Astrocyte of the cerebellum (primary cell): ENCODE measurements at regions not wholly inside any gene's neighbourhood (a gene's known extent, or its start where the extent isn't known, plus 50 kb on each side); places are given as distances from the start of the nearest gene placed in this dataset.
"Not testable (repeated sequence)": the region's sequence is repeated elsewhere in the genome, so short reads cannot be mapped to it uniquely, and the experiment has no call there.

Experiments
- DNase-seq: peaks from one replicate; pipeline ENCODE4 v3.0.0-alpha.2; 2011; ENCODE audit warnings: low read depth
- H3K4me3 ChIP-seq: 2 replicates; pipeline ENCODE4 v1.5.1; 2011; ENCODE audit warnings: mild to moderate bottlenecking, low read depth, low read length, moderate library complexity
- in situ Hi-C: cut with HindIII; loops from 2 replicates; pipeline ENCODE4 v1.10.0; 2017; ENCODE audit warnings: low sequenced_read_pairs
- TF ChIP-seq, protein P1 (sequence below): IDR thresholded peaks from 2 replicates; pipeline ENCODE4 v1.5.1; 2012; ENCODE audit warnings: low read length, low read depth, moderate library complexity, mild to moderate bottlenecking; ENCODE audit errors: missing control alignments

DNA sequence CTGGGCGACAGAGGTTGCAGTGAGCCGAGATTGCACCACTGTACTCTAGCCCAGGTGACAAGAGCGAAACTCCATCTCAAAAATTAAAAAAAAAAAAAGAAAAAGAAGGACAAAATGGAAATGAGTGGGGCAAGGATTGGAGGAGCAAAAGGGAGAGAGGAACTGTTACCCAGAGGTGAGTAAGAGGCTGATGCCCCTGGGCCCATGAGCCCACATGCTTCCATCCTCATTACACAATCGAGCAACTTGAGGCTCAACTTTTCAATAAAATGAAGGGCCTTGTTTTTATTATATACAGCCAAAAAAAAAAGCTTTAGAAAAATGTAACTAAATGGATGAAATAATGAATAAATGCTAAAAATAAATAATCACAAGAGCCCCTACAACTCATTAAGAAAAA, 91.7 kb upstream of the YWHAQ start:
- in situ Hi-C loops, result no loop called here
- H3K4me3 ChIP-seq, result no peak overlapping the region
- TF ChIP-seq, protein P1, sequence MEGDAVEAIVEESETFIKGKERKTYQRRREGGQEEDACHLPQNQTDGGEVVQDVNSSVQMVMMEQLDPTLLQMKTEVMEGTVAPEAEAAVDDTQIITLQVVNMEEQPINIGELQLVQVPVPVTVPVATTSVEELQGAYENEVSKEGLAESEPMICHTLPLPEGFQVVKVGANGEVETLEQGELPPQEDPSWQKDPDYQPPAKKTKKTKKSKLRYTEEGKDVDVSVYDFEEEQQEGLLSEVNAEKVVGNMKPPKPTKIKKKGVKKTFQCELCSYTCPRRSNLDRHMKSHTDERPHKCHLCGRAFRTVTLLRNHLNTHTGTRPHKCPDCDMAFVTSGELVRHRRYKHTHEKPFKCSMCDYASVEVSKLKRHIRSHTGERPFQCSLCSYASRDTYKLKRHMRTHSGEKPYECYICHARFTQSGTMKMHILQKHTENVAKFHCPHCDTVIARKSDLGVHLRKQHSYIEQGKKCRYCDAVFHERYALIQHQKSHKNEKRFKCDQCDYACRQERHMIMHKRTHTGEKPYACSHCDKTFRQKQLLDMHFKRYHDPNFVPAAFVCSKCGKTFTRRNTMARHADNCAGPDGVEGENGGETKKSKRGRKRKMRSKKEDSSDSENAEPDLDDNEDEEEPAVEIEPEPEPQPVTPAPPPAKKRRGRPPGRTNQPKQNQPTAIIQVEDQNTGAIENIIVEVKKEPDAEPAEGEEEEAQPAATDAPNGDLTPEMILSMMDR, result no peak
- DNase-seq, result no peak

DNA sequence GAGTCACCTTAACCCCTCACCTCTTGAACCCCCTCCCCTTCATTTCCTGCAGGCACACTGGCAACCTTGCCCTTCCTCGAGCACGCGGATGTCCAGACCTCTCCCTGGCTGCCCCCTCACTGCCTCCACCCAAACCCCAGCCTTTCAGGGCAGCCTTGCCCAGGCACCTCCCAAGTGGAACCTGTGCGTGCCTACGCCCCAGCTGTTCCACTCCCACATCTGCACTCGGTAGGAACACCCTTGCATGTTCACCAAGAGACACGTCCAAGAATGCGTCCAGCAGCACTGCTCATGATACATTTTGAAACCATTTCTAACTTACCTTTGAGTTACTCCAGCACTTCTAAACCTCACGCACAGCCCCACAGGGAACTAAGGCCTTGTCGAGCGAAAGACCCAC, 93.8 kb upstream of the YWHAQ start:
- in situ Hi-C loops, result no loop called here
- no peak overlapping the region for H3K4me3 ChIP-seq
- TF ChIP-seq, protein P1, result no peak
- DNase-seq, result no peak

DNA sequence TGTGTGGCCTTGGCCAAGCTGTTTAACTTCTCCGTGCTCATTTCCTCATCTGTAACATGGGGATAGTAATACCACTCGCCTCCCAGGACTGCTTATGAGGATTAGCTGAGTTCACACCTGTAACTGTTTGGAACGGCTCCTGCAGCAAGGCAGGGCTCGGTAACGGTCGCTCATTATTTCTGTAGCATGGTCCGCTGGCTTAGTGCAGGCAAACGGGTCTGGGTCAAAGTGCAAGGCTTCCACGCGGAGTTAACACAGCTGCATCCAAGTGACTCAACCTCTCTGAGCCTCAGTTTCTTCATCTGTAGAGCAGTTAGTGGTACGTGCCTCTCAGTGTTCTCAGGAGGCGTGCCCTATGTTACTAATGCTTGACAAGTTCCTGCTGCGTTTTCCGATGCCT, 94.3 kb upstream of the YWHAQ start:
- H3K4me3 ChIP-seq, result no peak overlapping the region
- in situ Hi-C loops, result no loop called here
- TF ChIP-seq, protein P1, result no peak
- DNase-seq, result no peak

DNA sequence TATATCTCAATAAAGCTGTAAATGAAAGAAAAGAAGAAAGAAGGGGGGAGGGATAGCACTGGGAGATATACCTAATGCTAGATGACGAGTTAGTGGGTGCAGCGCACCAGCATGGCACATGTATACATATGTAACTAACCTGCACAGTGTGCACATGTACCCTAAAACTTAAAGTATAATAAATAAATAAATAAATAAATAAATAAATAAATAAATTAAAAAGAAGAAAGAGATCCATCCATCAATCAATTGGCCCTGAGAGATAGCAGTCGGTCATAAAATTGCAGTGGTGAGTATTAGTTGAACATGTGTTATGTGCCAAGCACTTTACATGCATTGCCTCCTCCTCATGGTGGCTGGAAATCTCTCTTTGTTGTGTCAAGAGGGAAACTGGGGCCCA, 95.2 kb upstream of the YWHAQ start:
- in situ Hi-C loops, DNase-seq, H3K4me3 ChIP-seq: not testable (repeated sequence)

DNA sequence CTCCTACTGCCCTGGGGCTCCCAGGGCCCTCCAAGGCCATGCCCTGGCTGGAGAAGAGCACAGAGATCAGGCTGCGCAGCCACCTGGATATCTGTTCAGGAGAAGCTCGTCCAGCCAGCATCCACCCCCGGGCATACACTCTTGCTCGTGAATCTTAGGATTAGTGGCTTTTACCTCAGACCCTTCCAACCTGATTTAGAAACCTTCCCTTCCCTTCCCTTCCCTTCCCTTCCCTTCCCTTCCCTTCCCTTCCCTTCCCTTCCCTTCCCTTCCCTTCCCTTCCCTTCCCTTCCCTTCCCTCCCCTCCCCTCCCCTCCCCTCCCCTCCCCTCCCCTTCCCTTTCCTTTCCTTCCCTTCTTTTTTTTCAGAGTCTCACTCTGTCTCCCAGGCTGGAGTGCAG, 99.7 kb upstream of the YWHAQ start:
- DNase-seq, H3K4me3 ChIP-seq, in situ Hi-C loops: not testable (repeated sequence)

DNA sequence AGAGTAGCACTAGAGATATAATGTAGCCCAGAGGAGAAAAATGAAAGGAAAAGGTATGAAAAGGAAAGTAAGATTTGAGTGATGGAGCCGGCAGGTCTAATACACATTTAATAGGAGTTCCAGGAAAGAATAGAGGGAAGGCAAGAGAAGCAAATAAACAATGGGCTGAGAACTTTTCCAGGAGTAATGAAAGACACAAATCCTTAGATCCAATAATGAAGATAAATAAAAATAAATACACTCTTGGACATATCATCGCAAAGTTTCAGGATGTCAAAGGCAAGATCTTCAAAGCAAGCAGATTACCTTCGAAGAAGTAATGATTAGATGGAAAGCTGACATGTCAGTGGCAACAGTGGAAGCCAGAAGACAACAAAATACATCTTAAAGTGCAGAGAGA, 102.0 kb upstream of the YWHAQ start:
- H3K4me3 ChIP-seq, result no peak overlapping the region
- in situ Hi-C loops, result no loop called here
- DNase-seq, result no peak
- TF ChIP-seq, protein P1, result no peak

DNA sequence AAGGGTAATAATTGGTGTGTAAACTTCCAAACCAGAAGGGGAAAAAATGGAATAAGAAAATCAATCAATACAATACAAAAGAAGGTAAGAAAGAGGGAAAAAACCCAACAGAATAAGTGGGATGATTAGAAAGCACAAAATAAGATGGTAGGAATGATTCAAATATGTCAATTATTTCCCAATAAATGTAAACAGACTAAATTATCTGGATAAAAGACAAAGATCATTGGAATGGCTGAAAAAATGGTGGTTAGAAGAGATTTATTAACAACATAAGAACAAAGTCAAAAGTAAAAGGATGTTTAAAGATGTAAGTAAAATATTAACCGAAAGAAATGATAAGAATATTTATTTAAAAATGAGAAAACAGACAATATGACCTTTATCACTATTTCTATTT, 103.5 kb upstream of the YWHAQ start:
- DNase-seq, result no peak
- in situ Hi-C loops, result no loop called here
- H3K4me3 ChIP-seq, result no peak overlapping the region
- TF ChIP-seq, protein P1, result no peak

DNA sequence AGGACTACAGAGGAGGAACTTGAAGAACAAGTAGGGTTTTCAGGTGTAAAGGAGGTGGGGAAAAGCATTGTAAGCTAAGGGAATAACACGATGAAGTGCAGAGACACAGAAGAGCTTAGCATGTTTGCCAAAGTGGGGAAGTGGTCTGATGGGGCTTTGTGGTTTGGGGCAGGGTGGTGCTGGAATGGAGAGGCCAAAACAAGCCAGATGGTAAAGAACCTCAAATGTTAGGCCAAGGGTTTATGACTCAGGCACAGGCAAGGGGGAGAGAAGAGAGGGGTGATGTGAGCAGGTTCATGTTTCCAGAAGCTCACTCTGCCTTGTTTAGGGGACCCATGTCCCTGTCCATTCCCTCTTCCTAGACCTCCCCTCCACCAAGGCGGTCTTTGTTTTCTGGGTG, 104.5 kb upstream of the YWHAQ start:
- DNase-seq, result no peak
- no peak overlapping the region for H3K4me3 ChIP-seq
- in situ Hi-C loops, result no loop called here
- TF ChIP-seq, protein P1, result no peak
